HCT116 (cell line): ENCODE measurements at regions not wholly inside any gene's neighbourhood (a gene's known extent, or its start where the extent isn't known, plus 50 kb on each side); places are given as distances from the start of the nearest gene placed in this dataset.

Source experiments
- CEBPB ChIP-seq: IDR thresholded peaks from 2 replicates; pipeline ENCODE4 v1.6.1; 2012; ENCODE audit warnings: low read depth
- CTCF ChIP-seq, 3 experiments: fragments of 200-600 bp in 1 of 3; sonication (generic) in 1 of 3; IDR thresholded peaks in 2 of 3; conservative IDR thresholded peaks in 1 of 3; 2 replicates each; pipeline ENCODE4 v1.5.1; 2012 to 2017; ENCODE audit warnings: low read depth in 2 of 3, low read length in 2 of 3, antibody characterized with exemption in 1 of 3, borderline replicate concordance in 1 of 3, control low read depth in 1 of 3, mild to moderate bottlenecking in 1 of 3, mixed read lengths in 1 of 3, mixed run types in 1 of 3, moderate library complexity in 1 of 3; ENCODE audit not compliant: insufficient read depth in 1 of 3
- EZH2 ChIP-seq: fragments of 200-600 bp; sonication (generic); IDR thresholded peaks from 2 replicates; pipeline ENCODE4 v1.6.1; 2017; ENCODE audit warnings: antibody characterized with exemption, mixed run types
- RAD21 ChIP-seq: IDR thresholded peaks from 2 replicates; pipeline ENCODE4 v1.6.1; 2012; ENCODE audit warnings: low read depth, mild to moderate bottlenecking

- TF ChIP-seq CTCF (IDR thresholded peaks at IDR 0.05 in 2 of 3, conservative IDR thresholded peaks at IDR 0.05 in 1 of 3; ENCODE audit: borderline replicate concordance in 1 of 3, insufficient read depth in 1 of 3, low read depth in 2 of 3, low read length in 2 of 3) = no peak
- TF ChIP-seq CEBPB = no peak
- no peak for TF ChIP-seq EZH2
- TF ChIP-seq RAD21 = no peak
These were observed 133.5 kb downstream of the BTC start for GRCh38 chr4:74660866-74661265.
